ENCODE measurements at regions not wholly inside any gene's neighbourhood (a gene's known extent, or its start where the extent isn't known, plus 50 kb on each side); places are given as distances from the start of the nearest gene placed in this dataset.

GRCh38 chr10:43997330-43997729, 348.6 kb upstream of the ZNF32 start:
- H3K9me3 ChIP-seq (ENCODE audit: control insufficient read depth in 4 of 4, low read length in 3 of 4), result no peaks in the 10 kb centered on the region
- no peak overlapping the region for H3K4me3 ChIP-seq (ENCODE audit: low read depth in 1 of 3, low read length in 3 of 3)
- 77% methylated on average over 3 of the region's 3 CpGs for WGBS
- no peaks in the 10 kb centered on the region for H3K27me3 ChIP-seq (ENCODE audit: control insufficient read depth in 4 of 4, insufficient read depth in 4 of 4, low read length in 3 of 4)
- TF ChIP-seq CTCF (IDR thresholded peaks at IDR 0.05; ENCODE audit: low read depth, low read length, missing input control), result no peak
- DNase-seq (ENCODE audit: low spot score), result no peak
- H3K27ac ChIP-seq (ENCODE audit: low read depth in 1 of 2, low read length in 2 of 2), result no peak overlapping the region
- no peak overlapping the region for H3K9ac ChIP-seq (ENCODE audit: low read depth in 1 of 2, low read length in 2 of 2)
- no peaks in the 10 kb centered on the region for H3K4me1 ChIP-seq (ENCODE audit: control insufficient read depth in 4 of 4, insufficient read depth in 4 of 4, low read length in 3 of 4)
- no peaks in the 10 kb centered on the region for H3K36me3 ChIP-seq (ENCODE audit: control insufficient read depth in 4 of 4, insufficient read depth in 3 of 4, low read depth in 1 of 4, low read length in 3 of 4)

GRCh38 chr10:43994539-43994938, 345.9 kb upstream of the ZNF32 start:
- 86% methylated on average over 2 of the region's 2 CpGs for WGBS

More at GRCh38 chr10:43994539-43994938, 345.9 kb upstream of the ZNF32 start:
- H3K36me3 ChIP-seq (ENCODE audit: control insufficient read depth in 4 of 4, insufficient read depth in 3 of 4, low read depth in 1 of 4, low read length in 3 of 4), result no peaks in the 10 kb centered on the region
- no peak overlapping the region for H3K9ac ChIP-seq (ENCODE audit: low read depth in 1 of 2, low read length in 2 of 2)
- H3K27me3 ChIP-seq (ENCODE audit: control insufficient read depth in 4 of 4, insufficient read depth in 4 of 4, low read length in 3 of 4), result no peaks in the 10 kb centered on the region
- no peaks in the 10 kb centered on the region for H3K4me1 ChIP-seq (ENCODE audit: control insufficient read depth in 4 of 4, insufficient read depth in 4 of 4, low read length in 3 of 4)
- no peak overlapping the region for H3K4me3 ChIP-seq (ENCODE audit: low read depth in 1 of 3, low read length in 3 of 3)
- no peak overlapping the region for H3K27ac ChIP-seq (ENCODE audit: low read depth in 1 of 2, low read length in 2 of 2)
- DNase-seq (ENCODE audit: low spot score), result no peak
- H3K9me3 ChIP-seq (ENCODE audit: control insufficient read depth in 4 of 4, low read length in 3 of 4), result no peaks in the 10 kb centered on the region
- no peak for TF ChIP-seq NR2F2 (IDR thresholded peaks at IDR 0.05)
- TF ChIP-seq EGR1 (IDR thresholded peaks at IDR 0.05; ENCODE audit: low read depth in 2 of 2), result no peak
- no peak for TF ChIP-seq RXRA (IDR thresholded peaks at IDR 0.05)
- TF ChIP-seq MAX (IDR thresholded peaks at IDR 0.05), result no peak
- TF ChIP-seq ZBTB33 (IDR thresholded peaks at IDR 0.05), result no peak
- TF ChIP-seq GABPA (IDR thresholded peaks at IDR 0.05 in 1 of 2, conservative IDR thresholded peaks at IDR 0.05 in 1 of 2), result no peak
- TF ChIP-seq FOXA2 (IDR thresholded peaks at IDR 0.05), result no peak
- no peak for TF ChIP-seq HNF4G (IDR thresholded peaks at IDR 0.05)
- no peak for TF ChIP-seq YY1 (IDR thresholded peaks at IDR 0.05)
- TF ChIP-seq HNF4A (conservative IDR thresholded peaks at IDR 0.05), result no peak
- no peak for TF ChIP-seq RAD21 (IDR thresholded peaks at IDR 0.05)
- no peak for TF ChIP-seq FOXA1 (IDR thresholded peaks at IDR 0.05)
- no peak for TF ChIP-seq REST (IDR thresholded peaks at IDR 0.05)
- no peak for TF ChIP-seq CTCF (IDR thresholded peaks at IDR 0.05; ENCODE audit: low read depth, low read length, missing input control)
- TF ChIP-seq SP1 (IDR thresholded peaks at IDR 0.05), result no peak
- no peak for TF ChIP-seq JUND (IDR thresholded peaks at IDR 0.05)
- TF ChIP-seq ATF3 (IDR thresholded peaks at IDR 0.05), result no peak
- no peak for TF ChIP-seq TAF1 (conservative IDR thresholded peaks at IDR 0.05)

All from liver (tissue), 8 donors.